ENCODE measurements at regions not wholly inside any gene's neighbourhood (a gene's known extent, or its start where the extent isn't known, plus 50 kb on each side); places are given as distances from the start of the nearest gene placed in this dataset.

DNA sequence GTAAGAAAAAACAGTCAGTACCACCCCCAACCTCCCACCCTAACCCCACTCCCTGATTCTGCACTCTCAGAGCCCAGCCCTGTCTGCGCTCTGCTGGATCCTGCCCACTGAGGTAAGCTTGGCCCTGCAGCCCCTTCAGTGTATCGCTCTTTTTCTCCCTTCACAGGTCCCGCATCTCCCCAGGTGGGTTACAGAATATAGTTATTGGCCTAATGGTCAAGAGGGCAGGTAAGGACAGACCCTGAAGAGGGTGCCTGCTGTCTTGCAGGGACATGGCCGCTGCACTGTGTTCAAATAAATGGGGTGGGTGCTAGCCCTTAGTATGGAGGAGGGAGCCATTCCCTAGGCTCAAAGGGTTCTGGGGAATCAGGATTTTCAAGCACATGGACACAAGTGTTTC lies 135.7 kb downstream of the ADSS2 start:
- Histone ChIP-seq H3K4me3 (ENCODE audit: low read length) (no peak overlapping the region), H3K9ac (ENCODE audit: low read length) (no peak overlapping the region), H2AFZ (ENCODE audit: low read depth, low read length) (no peak overlapping the region), H3K79me2 (replicated peaks; ENCODE audit: insufficient read depth, low read length) (no peaks in the 10 kb centered on the region), H3K36me3 (ENCODE audit: insufficient read depth, low read length) (no peaks in the 10 kb centered on the region), H4K20me1 (ENCODE audit: insufficient read depth) (no peaks in the 10 kb centered on the region), H3K27me3 (ENCODE audit: insufficient read depth, low read depth, low read length) (no peaks in the 10 kb centered on the region), H3K9me3 (ENCODE audit: low read length) (no peaks in the 10 kb centered on the region), H3F3A (ENCODE audit: insufficient read depth, low read length, poor library complexity, severe bottlenecking) (no peaks in the 10 kb centered on the region), H3K9me2 (ENCODE audit: insufficient read depth, low read length) (no peaks in the 10 kb centered on the region), H3K4me2 (ENCODE audit: low read length) (no peak overlapping the region), H3K27ac (ENCODE audit: low read length) (no peak overlapping the region)
- TF ChIP-seq, protein P1, sequence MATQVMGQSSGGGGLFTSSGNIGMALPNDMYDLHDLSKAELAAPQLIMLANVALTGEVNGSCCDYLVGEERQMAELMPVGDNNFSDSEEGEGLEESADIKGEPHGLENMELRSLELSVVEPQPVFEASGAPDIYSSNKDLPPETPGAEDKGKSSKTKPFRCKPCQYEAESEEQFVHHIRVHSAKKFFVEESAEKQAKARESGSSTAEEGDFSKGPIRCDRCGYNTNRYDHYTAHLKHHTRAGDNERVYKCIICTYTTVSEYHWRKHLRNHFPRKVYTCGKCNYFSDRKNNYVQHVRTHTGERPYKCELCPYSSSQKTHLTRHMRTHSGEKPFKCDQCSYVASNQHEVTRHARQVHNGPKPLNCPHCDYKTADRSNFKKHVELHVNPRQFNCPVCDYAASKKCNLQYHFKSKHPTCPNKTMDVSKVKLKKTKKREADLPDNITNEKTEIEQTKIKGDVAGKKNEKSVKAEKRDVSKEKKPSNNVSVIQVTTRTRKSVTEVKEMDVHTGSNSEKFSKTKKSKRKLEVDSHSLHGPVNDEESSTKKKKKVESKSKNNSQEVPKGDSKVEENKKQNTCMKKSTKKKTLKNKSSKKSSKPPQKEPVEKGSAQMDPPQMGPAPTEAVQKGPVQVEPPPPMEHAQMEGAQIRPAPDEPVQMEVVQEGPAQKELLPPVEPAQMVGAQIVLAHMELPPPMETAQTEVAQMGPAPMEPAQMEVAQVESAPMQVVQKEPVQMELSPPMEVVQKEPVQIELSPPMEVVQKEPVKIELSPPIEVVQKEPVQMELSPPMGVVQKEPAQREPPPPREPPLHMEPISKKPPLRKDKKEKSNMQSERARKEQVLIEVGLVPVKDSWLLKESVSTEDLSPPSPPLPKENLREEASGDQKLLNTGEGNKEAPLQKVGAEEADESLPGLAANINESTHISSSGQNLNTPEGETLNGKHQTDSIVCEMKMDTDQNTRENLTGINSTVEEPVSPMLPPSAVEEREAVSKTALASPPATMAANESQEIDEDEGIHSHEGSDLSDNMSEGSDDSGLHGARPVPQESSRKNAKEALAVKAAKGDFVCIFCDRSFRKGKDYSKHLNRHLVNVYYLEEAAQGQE (IDR thresholded peaks at IDR 0.05; ENCODE audit: borderline replicate concordance): no peak
- TF ChIP-seq, protein P2, sequence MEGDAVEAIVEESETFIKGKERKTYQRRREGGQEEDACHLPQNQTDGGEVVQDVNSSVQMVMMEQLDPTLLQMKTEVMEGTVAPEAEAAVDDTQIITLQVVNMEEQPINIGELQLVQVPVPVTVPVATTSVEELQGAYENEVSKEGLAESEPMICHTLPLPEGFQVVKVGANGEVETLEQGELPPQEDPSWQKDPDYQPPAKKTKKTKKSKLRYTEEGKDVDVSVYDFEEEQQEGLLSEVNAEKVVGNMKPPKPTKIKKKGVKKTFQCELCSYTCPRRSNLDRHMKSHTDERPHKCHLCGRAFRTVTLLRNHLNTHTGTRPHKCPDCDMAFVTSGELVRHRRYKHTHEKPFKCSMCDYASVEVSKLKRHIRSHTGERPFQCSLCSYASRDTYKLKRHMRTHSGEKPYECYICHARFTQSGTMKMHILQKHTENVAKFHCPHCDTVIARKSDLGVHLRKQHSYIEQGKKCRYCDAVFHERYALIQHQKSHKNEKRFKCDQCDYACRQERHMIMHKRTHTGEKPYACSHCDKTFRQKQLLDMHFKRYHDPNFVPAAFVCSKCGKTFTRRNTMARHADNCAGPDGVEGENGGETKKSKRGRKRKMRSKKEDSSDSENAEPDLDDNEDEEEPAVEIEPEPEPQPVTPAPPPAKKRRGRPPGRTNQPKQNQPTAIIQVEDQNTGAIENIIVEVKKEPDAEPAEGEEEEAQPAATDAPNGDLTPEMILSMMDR (IDR thresholded peaks at IDR 0.05; ENCODE audit: poor library complexity, severe bottlenecking): no peak
- no peak for TF ChIP-seq SMC3 (conservative IDR thresholded peaks at IDR 0.05; ENCODE audit: poor library complexity)
- no peak for TF ChIP-seq TAF1 (IDR thresholded peaks at IDR 0.05; ENCODE audit: low read depth)

DNA sequence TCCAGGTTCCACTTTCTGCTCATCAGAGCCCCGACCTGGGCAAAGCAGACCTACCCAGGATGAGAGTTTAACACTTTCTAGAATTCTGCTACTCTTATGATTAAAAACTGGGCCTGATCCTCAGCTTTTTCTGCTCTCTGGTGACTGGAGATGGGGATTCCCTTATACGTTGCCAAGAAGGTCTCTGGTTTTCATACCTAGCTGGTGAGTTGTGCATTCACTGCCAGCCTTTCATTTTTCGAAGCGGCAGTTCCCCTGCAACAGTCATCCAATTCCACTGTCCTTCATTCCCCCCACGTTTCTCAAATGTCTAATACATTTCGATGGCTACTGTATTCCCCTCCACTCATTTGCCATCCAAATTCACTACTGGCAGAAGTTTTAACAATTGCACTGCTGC lies 135.3 kb downstream of the ADSS2 start:
- Histone ChIP-seq H3K9ac (ENCODE audit: low read length) (no peak overlapping the region), H3K27me3 (ENCODE audit: insufficient read depth, low read depth, low read length) (no peaks in the 10 kb centered on the region), H3K9me2 (ENCODE audit: insufficient read depth, low read length) (no peaks in the 10 kb centered on the region), H3K79me2 (replicated peaks; ENCODE audit: insufficient read depth, low read length) (no peaks in the 10 kb centered on the region), H3K4me2 (ENCODE audit: low read length) (no peak overlapping the region), H3K27ac (ENCODE audit: low read length) (no peak overlapping the region), H3F3A (ENCODE audit: insufficient read depth, low read length, poor library complexity, severe bottlenecking) (no peaks in the 10 kb centered on the region), H4K20me1 (ENCODE audit: insufficient read depth) (no peaks in the 10 kb centered on the region), H3K4me3 (ENCODE audit: low read length) (no peak overlapping the region), H3K9me3 (ENCODE audit: low read length) (no peaks in the 10 kb centered on the region), H2AFZ (ENCODE audit: low read depth, low read length) (no peak overlapping the region), H3K36me3 (ENCODE audit: insufficient read depth, low read length) (no peaks in the 10 kb centered on the region)
- TF ChIP-seq RAD21 (conservative IDR thresholded peaks at IDR 0.05) (no peak), SMC3 (conservative IDR thresholded peaks at IDR 0.05; ENCODE audit: poor library complexity) (no peak), TAF1 (IDR thresholded peaks at IDR 0.05; ENCODE audit: low read depth) (no peak), EZH2 (IDR thresholded peaks at IDR 0.05; ENCODE audit: borderline replicate concordance, insufficient read depth, low read length, poor library complexity, severe bottlenecking) (no peak), POLR2AphosphoS5 (IDR thresholded peaks at IDR 0.05) (no peak), EP300 (conservative IDR thresholded peaks at IDR 0.05; ENCODE audit: poor library complexity, severe bottlenecking) (no peak), MXI1 (conservative IDR thresholded peaks at IDR 0.05; ENCODE audit: poor library complexity, severe bottlenecking) (no peak)
- TF ChIP-seq, protein P1 (IDR thresholded peaks at IDR 0.05; ENCODE audit: borderline replicate concordance): no peak
- TF ChIP-seq, protein P2 (IDR thresholded peaks at IDR 0.05; ENCODE audit: poor library complexity, severe bottlenecking): no peak
